T-helper 2 cell treated with Interferon-gamma antibody and Interleukin-4, amounts not matched to agents 100 ng/mL and 5 ng/mL, for 36 hours (primary cell): ENCODE measurements at regions not wholly inside any gene's neighbourhood (a gene's known extent, or its start where the extent isn't known, plus 50 kb on each side); places are given as distances from the start of the nearest gene placed in this dataset.

ENCODE experiments used
- intact Hi-C: fragments of 100-400 bp; cut with micrococcal nuclease; formaldehyde crosslinking; loops from one replicate; pipeline ENCODE4 v1.15.1; 2023

- intact Hi-C loops: no loop called here
Measured at GRCh38 chr2:15076668-15077067, 444.2 kb downstream of the LRATD1 start.

GRCh38 chr2:15081356-15081755, 448.8 kb downstream of the LRATD1 start:
- intact Hi-C loops: no loop called here

GRCh38 chr2:15082105-15083058, 449.9 kb downstream of the LRATD1 start:
- intact Hi-C loops: no loop called here

DNA sequence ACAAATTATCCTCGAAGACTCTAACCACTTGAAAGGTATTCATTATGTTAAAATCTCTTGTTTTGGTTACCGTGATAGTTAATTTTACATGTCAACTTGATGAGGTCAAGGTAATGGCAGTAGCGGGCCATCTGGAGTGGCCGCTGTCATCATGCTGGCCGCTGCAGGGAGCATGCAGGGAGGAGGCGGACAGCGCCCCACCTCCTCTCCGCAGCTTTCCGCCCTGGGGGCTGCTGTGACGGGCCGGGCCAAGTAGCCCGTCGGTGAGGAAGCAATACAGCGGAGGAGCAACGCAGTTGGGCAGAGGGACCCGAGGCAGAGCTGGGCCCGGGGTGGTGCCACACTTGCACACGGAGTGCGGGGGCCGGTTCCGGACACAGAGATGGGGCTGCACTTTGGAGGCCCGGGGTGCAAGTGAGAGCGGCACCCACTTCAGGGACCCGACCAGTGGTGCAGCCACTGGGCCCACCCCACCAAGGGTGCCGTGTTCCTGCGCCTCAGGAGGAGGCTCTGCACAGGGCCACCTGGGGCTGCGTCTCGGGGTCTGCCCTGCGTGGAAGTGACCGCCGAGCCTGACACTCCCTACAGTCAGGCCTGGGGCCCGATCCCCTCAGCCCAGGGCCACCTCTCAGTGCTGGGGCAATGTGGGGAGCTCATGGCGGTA, 452.4 kb downstream of the LRATD1 start:
- intact Hi-C loops: no loop called here

GRCh38 chr2:15092181-15092580, 459.7 kb downstream of the LRATD1 start:
- intact Hi-C loops: no loop called here

DNA sequence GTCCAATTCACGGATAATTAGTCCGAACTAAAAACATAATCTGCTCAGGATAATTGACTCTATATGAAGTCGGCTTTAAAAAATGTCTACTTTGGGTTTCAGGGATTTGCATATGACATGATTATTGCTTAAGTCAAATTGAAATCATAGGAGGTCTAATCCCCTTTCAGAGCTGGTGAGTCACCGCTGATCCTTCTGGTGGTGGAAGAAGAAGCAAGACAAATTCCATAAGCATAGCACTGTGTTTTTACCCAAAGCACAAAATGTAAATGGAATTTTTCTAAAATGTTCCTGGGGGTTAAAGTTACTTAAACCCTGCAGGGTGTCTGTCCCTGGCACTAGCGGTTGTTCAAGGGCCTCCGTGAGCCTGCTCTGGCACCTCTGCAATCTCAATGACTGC, 460.2 kb downstream of the LRATD1 start:
- intact Hi-C loops: no loop called here

DNA sequence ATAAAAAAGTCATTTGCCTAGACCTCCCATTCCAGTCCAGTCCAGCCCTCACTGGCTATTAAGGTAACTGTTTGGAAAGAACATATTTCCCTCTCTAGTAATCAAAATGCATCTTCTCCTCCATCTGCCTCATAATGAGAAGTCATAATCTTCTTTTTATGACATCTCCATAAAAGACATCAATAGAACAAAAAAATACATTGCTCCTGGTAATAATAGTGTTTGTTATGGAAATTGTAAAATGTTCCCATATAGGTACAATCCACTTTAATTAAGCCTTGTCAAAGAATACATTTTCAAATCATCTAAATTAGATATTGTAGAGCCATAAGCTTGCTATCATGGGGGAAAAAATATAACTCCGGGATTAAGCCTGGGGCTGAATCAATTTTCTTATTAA, 461.6 kb downstream of the LRATD1 start:
- intact Hi-C loops: no loop called here

GRCh38 chr2:15096873-15097272, 464.3 kb downstream of the NBAS start:
- intact Hi-C loops: no loop called here

DNA sequence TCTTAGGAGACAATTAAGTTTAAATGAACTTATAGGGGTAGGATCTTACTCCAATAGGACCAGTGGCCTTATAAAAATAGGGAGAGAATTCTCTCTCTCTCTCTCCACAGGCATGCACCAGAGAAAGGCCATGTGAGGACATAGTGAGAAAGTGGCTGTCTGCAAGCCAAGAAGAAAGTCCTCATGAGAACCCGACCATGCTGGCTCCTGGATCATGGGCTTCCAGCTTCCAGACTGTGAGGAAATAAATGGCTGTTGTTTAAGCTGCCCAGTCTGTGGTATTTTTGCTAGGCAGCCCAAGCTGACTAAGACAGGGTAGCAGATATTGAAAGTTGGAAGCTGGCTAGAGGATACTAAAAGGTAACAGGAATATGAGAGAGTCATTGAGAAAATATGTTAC, 454.0 kb downstream of the NBAS start:
- intact Hi-C loops: no loop called here

GRCh38 chr2:15111718-15112117, 449.4 kb downstream of the NBAS start:
- intact Hi-C loops: no loop called here

DNA sequence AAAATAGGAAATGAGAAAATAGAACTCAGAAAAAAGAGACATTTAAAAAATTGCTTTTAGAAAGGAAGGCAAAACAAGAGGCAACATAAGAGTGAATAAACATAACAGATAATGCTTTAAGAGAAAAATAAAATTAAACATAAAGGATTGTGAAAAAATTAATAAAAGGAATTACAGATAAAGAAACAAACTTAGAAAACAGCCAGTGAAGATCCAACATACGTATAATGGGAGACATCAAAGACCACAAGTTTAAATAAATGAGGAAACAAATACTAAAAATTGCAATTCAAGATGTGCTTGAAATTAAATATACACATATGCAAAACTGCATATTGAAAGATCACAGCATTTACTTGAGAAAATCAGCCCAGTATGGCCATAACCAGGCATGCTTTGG, 448.9 kb downstream of the NBAS start:
- intact Hi-C loops: no loop called here

DNA sequence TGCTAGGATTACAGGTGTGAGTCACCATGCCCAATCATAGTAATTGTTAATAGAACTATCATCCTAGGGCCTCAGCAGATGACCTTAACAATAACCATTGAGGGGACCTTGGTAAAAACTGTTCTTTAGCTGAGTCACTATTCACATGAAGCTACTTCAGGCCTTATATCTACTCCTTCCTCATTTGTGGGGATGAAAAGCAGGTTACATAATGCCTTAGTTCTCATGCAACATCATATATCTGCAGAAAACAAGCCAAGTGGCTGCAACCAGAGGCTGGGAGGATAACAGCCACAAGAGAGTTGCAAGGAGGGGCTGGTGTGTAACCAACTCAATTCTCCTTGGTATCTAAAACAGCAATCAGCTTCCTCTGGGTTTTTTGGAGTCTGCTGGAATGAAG, 445.4 kb downstream of the NBAS start:
- intact Hi-C loops: no loop called here

DNA sequence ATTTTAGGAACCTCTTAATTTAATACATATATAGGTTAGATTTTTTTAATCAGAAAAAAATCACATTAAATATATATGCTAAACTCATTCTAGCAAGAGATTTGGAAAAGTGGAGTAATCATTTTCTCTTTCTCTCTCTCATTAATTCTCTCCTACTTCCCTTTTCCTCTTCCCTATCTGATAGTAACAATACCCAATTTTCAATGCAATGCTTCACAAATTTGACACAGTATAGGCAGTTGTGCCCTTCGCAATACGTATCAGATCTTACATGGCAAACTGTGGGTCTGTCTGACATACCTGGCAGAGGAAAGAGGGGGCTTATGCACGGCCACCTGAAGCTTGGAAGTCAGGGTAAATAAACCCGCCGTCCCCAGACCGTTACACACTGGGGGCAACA, 444.3 kb downstream of the NBAS start:
- intact Hi-C loops: no loop called here
